ENCODE measurements at regions not wholly inside any gene's neighbourhood (a gene's known extent, or its start where the extent isn't known, plus 50 kb on each side); places are given as distances from the start of the nearest gene placed in this dataset.
"Not testable (repeated sequence)": the region's sequence is repeated elsewhere in the genome, so short reads cannot be mapped to it uniquely, and the experiment has no call there.

DNA sequence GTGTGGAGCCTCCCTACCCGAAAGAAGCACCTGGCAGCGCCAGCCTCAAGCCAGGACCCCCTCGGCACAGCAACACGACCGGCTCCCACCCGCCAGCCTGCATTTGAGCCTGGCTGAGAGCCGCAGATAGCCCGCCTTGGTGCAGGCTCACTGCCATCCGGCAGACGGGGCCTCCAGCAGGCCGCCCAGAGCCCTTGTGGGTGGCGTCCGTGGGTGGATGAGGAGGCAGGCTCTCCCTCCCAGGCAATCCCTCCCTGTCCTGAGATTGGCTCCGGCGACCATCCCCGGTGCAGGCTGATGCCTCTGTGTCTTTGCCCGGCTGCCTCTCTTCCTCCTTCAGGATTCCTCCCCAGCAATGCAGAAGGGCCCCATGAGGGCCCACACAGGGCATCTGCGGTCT, 1527.9 kb downstream of the BRD1 start:
- H3K4me3 ChIP-seq (ENCODE audit: low read depth, low read length), result no peak overlapping the region
- no peak for DNase-seq (ENCODE audit: low read depth)
- TF ChIP-seq, protein P1, sequence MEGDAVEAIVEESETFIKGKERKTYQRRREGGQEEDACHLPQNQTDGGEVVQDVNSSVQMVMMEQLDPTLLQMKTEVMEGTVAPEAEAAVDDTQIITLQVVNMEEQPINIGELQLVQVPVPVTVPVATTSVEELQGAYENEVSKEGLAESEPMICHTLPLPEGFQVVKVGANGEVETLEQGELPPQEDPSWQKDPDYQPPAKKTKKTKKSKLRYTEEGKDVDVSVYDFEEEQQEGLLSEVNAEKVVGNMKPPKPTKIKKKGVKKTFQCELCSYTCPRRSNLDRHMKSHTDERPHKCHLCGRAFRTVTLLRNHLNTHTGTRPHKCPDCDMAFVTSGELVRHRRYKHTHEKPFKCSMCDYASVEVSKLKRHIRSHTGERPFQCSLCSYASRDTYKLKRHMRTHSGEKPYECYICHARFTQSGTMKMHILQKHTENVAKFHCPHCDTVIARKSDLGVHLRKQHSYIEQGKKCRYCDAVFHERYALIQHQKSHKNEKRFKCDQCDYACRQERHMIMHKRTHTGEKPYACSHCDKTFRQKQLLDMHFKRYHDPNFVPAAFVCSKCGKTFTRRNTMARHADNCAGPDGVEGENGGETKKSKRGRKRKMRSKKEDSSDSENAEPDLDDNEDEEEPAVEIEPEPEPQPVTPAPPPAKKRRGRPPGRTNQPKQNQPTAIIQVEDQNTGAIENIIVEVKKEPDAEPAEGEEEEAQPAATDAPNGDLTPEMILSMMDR (IDR thresholded peaks at IDR 0.05; ENCODE audit: control insufficient read depth, extremely low read depth, insufficient read depth), result no peak

- no peak overlapping the region for H3K4me3 ChIP-seq (ENCODE audit: low read depth, low read length)
- TF ChIP-seq, protein P1 (IDR thresholded peaks at IDR 0.05; ENCODE audit: control insufficient read depth, extremely low read depth, insufficient read depth), result no peak
- no peak for DNase-seq (ENCODE audit: low read depth)
These were observed 1528.5 kb downstream of the BRD1 start for GRCh38 chr22:48299124-48299523.

- TF ChIP-seq, protein P1 (IDR thresholded peaks at IDR 0.05; ENCODE audit: control insufficient read depth, extremely low read depth, insufficient read depth), result no peak
- DNase-seq (ENCODE audit: low read depth), result no peak
These were observed 1530.4 kb downstream of the BRD1 start for GRCh38 chr22:48297296-48297695.

GRCh38 chr22:48289954-48290353, 1527.5 kb downstream of the TBC1D22A start:
- DNase-seq (ENCODE audit: low read depth); H3K4me3 ChIP-seq (ENCODE audit: low read depth, low read length): not testable (repeated sequence)

More at GRCh38 chr22:48297296-48297695, 1530.4 kb downstream of the BRD1 start:
- H3K4me3 ChIP-seq (ENCODE audit: low read depth, low read length), result no peak overlapping the region

- no peak overlapping the region for H3K4me3 ChIP-seq (ENCODE audit: low read depth, low read length)
- DNase-seq (ENCODE audit: low read depth), result no peak
- TF ChIP-seq, protein P1 (IDR thresholded peaks at IDR 0.05; ENCODE audit: control insufficient read depth, extremely low read depth, insufficient read depth), result no peak
These were observed 1526.0 kb downstream of the TBC1D22A start for GRCh38 chr22:48288376-48288940.

GRCh38 chr22:48287031-48287430, 1524.6 kb downstream of the TBC1D22A start:
- TF ChIP-seq, protein P1 (IDR thresholded peaks at IDR 0.05; ENCODE audit: control insufficient read depth, extremely low read depth, insufficient read depth), result no peak
- no peak overlapping the region for H3K4me3 ChIP-seq (ENCODE audit: low read depth, low read length)
- no peak for DNase-seq (ENCODE audit: low read depth)

- TF ChIP-seq, protein P1 (IDR thresholded peaks at IDR 0.05; ENCODE audit: control insufficient read depth, extremely low read depth, insufficient read depth), result no peak
- H3K4me3 ChIP-seq (ENCODE audit: low read depth, low read length), result no peak overlapping the region
- DNase-seq (ENCODE audit: low read depth), result no peak
These were observed 1522.2 kb downstream of the TBC1D22A start for GRCh38 chr22:48284671-48285070.
